ENCODE measurements at regions not wholly inside any gene's neighbourhood (a gene's known extent, or its start where the extent isn't known, plus 50 kb on each side); places are given as distances from the start of the nearest gene placed in this dataset.

DNA sequence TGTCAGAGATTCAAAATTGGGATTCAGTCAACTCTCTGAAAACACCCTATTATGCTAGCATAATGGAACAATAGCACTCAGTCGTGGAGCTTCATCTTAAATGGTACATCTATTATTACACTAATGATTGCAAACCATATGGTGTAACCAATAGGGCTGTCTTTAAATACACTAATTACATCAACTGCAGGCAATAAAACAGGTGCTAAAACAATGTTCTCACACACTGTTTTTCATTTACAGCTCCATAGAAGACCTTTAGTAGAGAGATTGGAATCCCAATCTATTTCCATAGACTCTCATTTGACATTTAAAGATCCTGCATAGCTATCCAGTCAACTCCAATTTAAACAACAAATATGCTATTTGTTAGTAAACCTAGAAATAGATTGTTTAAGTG is 1917.4 kb downstream of the OLFM4 start:
- ChIA-PET CTCF (no interaction called here), POLR2A (no interaction called here)
- Histone ChIP-seq H3K36me3 (replicated peaks in 1 of 2; ENCODE audit: control extremely low read depth in 1 of 2, control insufficient read depth in 1 of 2, extremely low read depth in 1 of 2, insufficient read depth in 2 of 2, low read length in 1 of 2) (no peaks in the 10 kb centered on the region), H3K4me3 (ENCODE audit: control extremely low read depth in 1 of 5, extremely low read depth in 1 of 5, insufficient read depth in 1 of 5, low read depth in 2 of 5, low read length in 4 of 5) (no peak overlapping the region), H3K4me2 (replicated peaks; ENCODE audit: low read depth, low read length, poor library complexity, severe bottlenecking) (no peak overlapping the region), H3K9ac (ENCODE audit: low read length) (no peak overlapping the region), H3K79me2 (ENCODE audit: control insufficient read depth, insufficient read depth, low read length) (no peaks in the 10 kb centered on the region), H3K27me3 (replicated peaks in 1 of 4; ENCODE audit: control extremely low read depth in 1 of 4, control insufficient read depth in 3 of 4, insufficient read depth in 4 of 4, low read length in 3 of 4) (no peaks in the 10 kb centered on the region), H4K20me1 (ENCODE audit: control insufficient read depth, insufficient read depth, low read length, poor library complexity, severe bottlenecking) (no peaks in the 10 kb centered on the region), H3K9me3 (ENCODE audit: control extremely low read depth in 1 of 3, control insufficient read depth in 2 of 3, insufficient read depth in 1 of 3, low read length in 2 of 3) (peaks cover 0 to 10% (median 1%) of the 10 kb centered on the region in 3 donors), H3K27ac (ENCODE audit: low read length in 2 of 2) (no peak overlapping the region), H3K4me1 (ENCODE audit: control insufficient read depth in 2 of 2, insufficient read depth in 2 of 2, low read length in 2 of 2) (no peaks in the 10 kb centered on the region), H2AFZ (ENCODE audit: insufficient read depth, low read depth, low read length, poor library complexity, severe bottlenecking) (no peak overlapping the region)
- Mint-ChIP-seq H3K27me3 (no peaks in the 10 kb centered on the region), H3K4me3 (no peak overlapping the region), H3K4me1 (no peaks in the 10 kb centered on the region), H3K27ac (no peak overlapping the region), H3K9me3 (ENCODE audit: insufficient read depth) (peaks cover 7% of the 10 kb centered on the region)
- WGBS (ENCODE audit: insufficient coverage): no CpG with 5 or more reads among the region's 1 CpG
- ATAC-seq (ENCODE audit: low read depth): no peak
- TF ChIP-seq, protein P1, sequence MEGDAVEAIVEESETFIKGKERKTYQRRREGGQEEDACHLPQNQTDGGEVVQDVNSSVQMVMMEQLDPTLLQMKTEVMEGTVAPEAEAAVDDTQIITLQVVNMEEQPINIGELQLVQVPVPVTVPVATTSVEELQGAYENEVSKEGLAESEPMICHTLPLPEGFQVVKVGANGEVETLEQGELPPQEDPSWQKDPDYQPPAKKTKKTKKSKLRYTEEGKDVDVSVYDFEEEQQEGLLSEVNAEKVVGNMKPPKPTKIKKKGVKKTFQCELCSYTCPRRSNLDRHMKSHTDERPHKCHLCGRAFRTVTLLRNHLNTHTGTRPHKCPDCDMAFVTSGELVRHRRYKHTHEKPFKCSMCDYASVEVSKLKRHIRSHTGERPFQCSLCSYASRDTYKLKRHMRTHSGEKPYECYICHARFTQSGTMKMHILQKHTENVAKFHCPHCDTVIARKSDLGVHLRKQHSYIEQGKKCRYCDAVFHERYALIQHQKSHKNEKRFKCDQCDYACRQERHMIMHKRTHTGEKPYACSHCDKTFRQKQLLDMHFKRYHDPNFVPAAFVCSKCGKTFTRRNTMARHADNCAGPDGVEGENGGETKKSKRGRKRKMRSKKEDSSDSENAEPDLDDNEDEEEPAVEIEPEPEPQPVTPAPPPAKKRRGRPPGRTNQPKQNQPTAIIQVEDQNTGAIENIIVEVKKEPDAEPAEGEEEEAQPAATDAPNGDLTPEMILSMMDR (IDR thresholded peaks at IDR 0.05): no peak
- no peak for TF ChIP-seq EZH2 (IDR thresholded peaks at IDR 0.05; ENCODE audit: borderline replicate concordance, insufficient read depth, low read depth, low read length, poor library complexity, severe bottlenecking)
- intact Hi-C loops (cut with micrococcal nuclease): no loop called here
- DNase-seq: no peak

DNA sequence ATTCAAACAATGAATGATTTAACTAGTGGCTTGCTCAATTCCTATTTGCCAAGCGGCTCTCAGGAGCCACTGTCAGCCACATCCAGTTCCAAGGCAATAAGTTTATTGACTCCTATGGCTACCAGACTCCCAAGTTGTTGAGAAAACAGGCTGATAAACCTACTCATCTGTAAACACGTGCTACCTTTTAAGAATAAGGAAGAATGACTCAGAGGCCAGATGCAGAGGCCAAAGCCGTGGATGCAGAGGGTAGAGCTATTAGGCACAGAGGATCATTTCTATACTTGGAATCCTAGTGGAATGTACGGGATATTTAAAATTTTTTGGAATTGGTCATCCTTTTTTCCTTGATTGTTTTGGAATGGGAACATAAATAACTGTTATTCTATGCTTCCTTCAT is 1921.1 kb downstream of the OLFM4 start:
- H3K9me3 Mint-ChIP-seq (ENCODE audit: insufficient read depth): peaks cover 7% of the 10 kb centered on the region
- peaks cover 0 to 1% (median 0%) of the 10 kb centered on the region in 3 donors for H3K9me3 ChIP-seq (ENCODE audit: control extremely low read depth in 1 of 3, control insufficient read depth in 2 of 3, insufficient read depth in 1 of 3, low read length in 2 of 3)
- H3K27me3 Mint-ChIP-seq: no peaks in the 10 kb centered on the region
- no peak overlapping the region for H3K4me2 ChIP-seq (replicated peaks; ENCODE audit: low read depth, low read length, poor library complexity, severe bottlenecking)
- H3K27ac ChIP-seq (ENCODE audit: low read length in 2 of 2): no peak overlapping the region
- H4K20me1 ChIP-seq (ENCODE audit: control insufficient read depth, insufficient read depth, low read length, poor library complexity, severe bottlenecking): no peaks in the 10 kb centered on the region
- no peak overlapping the region for H3K4me3 Mint-ChIP-seq
- H3K27me3 ChIP-seq (replicated peaks in 1 of 4; ENCODE audit: control extremely low read depth in 1 of 4, control insufficient read depth in 3 of 4, insufficient read depth in 4 of 4, low read length in 3 of 4): no peaks in the 10 kb centered on the region
- H3K36me3 ChIP-seq (replicated peaks in 1 of 2; ENCODE audit: control extremely low read depth in 1 of 2, control insufficient read depth in 1 of 2, extremely low read depth in 1 of 2, insufficient read depth in 2 of 2, low read length in 1 of 2): no peaks in the 10 kb centered on the region
- H3K9ac ChIP-seq (ENCODE audit: low read length): no peak overlapping the region
- no peaks in the 10 kb centered on the region for H3K4me1 ChIP-seq (ENCODE audit: control insufficient read depth in 2 of 2, insufficient read depth in 2 of 2, low read length in 2 of 2)
- ChIA-PET CTCF (no interaction called here), POLR2A (no interaction called here)
- H3K79me2 ChIP-seq (ENCODE audit: control insufficient read depth, insufficient read depth, low read length): no peaks in the 10 kb centered on the region
- TF ChIP-seq EZH2 (IDR thresholded peaks at IDR 0.05; ENCODE audit: borderline replicate concordance, insufficient read depth, low read depth, low read length, poor library complexity, severe bottlenecking): no peak
- TF ChIP-seq, protein P1 (IDR thresholded peaks at IDR 0.05): no peak
- ATAC-seq (ENCODE audit: low read depth) (no peak), DNase-seq (no peak)
- 61% methylated on average over 3 of the region's 4 CpGs for WGBS (ENCODE audit: insufficient coverage)
- H3K4me3 ChIP-seq (ENCODE audit: control extremely low read depth in 1 of 5, extremely low read depth in 1 of 5, insufficient read depth in 1 of 5, low read depth in 2 of 5, low read length in 4 of 5): no peak overlapping the region
- intact Hi-C loops (cut with micrococcal nuclease): no loop called here
- no peaks in the 10 kb centered on the region for H3K4me1 Mint-ChIP-seq
- H3K27ac Mint-ChIP-seq: no peak overlapping the region
- no peak overlapping the region for H2AFZ ChIP-seq (ENCODE audit: insufficient read depth, low read depth, low read length, poor library complexity, severe bottlenecking)

Data from B cell (primary cell).